Esophagus squamous epithelium (tissue), 5 donors: ENCODE measurements at regions not wholly inside any gene's neighbourhood (a gene's known extent, or its start where the extent isn't known, plus 50 kb on each side); places are given as distances from the start of the nearest gene placed in this dataset.

Experiments
- DNase-seq: peaks from one replicate; lab custom pipeline; 2025; lab: John Stamatoyannopoulos, UW
- H3K27ac ChIP-seq, 4 donors: fragments of 200-600 bp; sonication (generic); one replicate each; pipeline ENCODE4 v1.5.1; 2016 to 2019; ENCODE audit warnings: mild to moderate bottlenecking in 1 of 4
- H3K27me3 ChIP-seq, 4 donors: fragments of 200-600 bp; sonication (generic); 1 replicate in 3 of 4; 2 replicates in 1 of 4; pipeline versions ENCODE4 v1.5.1 to v1.6.0; 2017 to 2021; ENCODE audit warnings: antibody characterized with exemption in 1 of 4
- H3K36me3 ChIP-seq, 3 donors: fragments of 200-600 bp; sonication (generic); one replicate each; pipeline ENCODE4 v1.5.1; 2016 to 2019
- H3K4me1 ChIP-seq, 3 donors: fragments of 200-600 bp; sonication (generic); one replicate each; pipeline ENCODE4 v1.5.1; 2017 to 2019
- H3K4me3 ChIP-seq, 4 donors: fragments of 200-600 bp; sonication (generic); 1 replicate in 3 of 4; 2 replicates in 1 of 4; pipeline ENCODE4 v1.5.1; 2016 to 2019; ENCODE audit warnings: mild to moderate bottlenecking in 2 of 4, moderate library complexity in 1 of 4
- H3K9me3 ChIP-seq, 3 donors: fragments of 200-600 bp; sonication (generic); one replicate each; pipeline ENCODE4 v1.5.1; 2016 to 2019
- CTCF ChIP-seq, 6 experiments: fragments of 450-650 bp in 4 of 6; fragments of 200-600 bp in 2 of 6; sonication (generic) in 2 of 6; IDR thresholded peaks; one replicate each; pipeline ENCODE4 v1.5.1; 2016 to 2019; ENCODE audit warnings: antibody characterized with exemption in 6 of 6, mild to moderate bottlenecking in 4 of 6, moderate library complexity in 4 of 6
- POLR2A ChIP-seq, 4 donors: fragments of 450-650 bp; IDR thresholded peaks; one replicate each; pipeline ENCODE4 v1.6.1; 2017; ENCODE audit warnings: antibody characterized with exemption in 4 of 4, mild to moderate bottlenecking in 4 of 4, moderate library complexity in 3 of 4
- WGBS, 2 donors: methylation state at CpG; one replicate each; pipeline ENCODE4 v1.1.5; 2018; 5-methylcytosine and 5-hydroxymethylcytosine counted together
- intact Hi-C: fragments of 100-400 bp; cut with DNase I; formaldehyde crosslinking; loops from one replicate; pipeline ENCODE4 v1.15.0; 2022
- donor health status: DM: yes; HTN: yes; CAD: no.

- no peaks in the 10 kb centered on the region for H3K36me3 ChIP-seq
- intact Hi-C loops = no loop called here
- TF ChIP-seq POLR2A (IDR thresholded peaks at IDR 0.05) (no peak), CTCF (IDR thresholded peaks at IDR 0.05) (no peak)
- no peaks in the 10 kb centered on the region for H3K27me3 ChIP-seq
- DNase-seq = no peak
- 67 to 82% methylated on average over 4 of the region's 4 CpGs for WGBS, 2 donors
- no peaks in the 10 kb centered on the region for H3K9me3 ChIP-seq
- H3K4me1 ChIP-seq = no peaks in the 10 kb centered on the region
- no peak overlapping the region for H3K4me3 ChIP-seq
- no peak overlapping the region for H3K27ac ChIP-seq
Measured at GRCh38 chr2:228628682-228629081, 447.2 kb upstream of the SPHKAP start.

- Histone ChIP-seq H3K27me3 (no peaks in the 10 kb centered on the region), H3K4me1 (no peaks in the 10 kb centered on the region), H3K4me3 (no peak overlapping the region), H3K9me3 (no peaks in the 10 kb centered on the region), H3K36me3 (no peaks in the 10 kb centered on the region), H3K27ac (no peak overlapping the region)
- TF ChIP-seq CTCF (IDR thresholded peaks at IDR 0.05) = no peak
- no peak for TF ChIP-seq POLR2A (IDR thresholded peaks at IDR 0.05)
- 56 to 59% methylated on average over 4 of the region's 4 CpGs for WGBS, 2 donors
- DNase-seq = no peak
- intact Hi-C loops = no loop called here
Measured at GRCh38 chr2:228627510-228627909, 446.0 kb upstream of the SPHKAP start.

- Histone ChIP-seq H3K9me3 (no peaks in the 10 kb centered on the region), H3K4me3 (no peak overlapping the region), H3K36me3 (no peaks in the 10 kb centered on the region), H3K27me3 (no peaks in the 10 kb centered on the region), H3K27ac (no peak overlapping the region), H3K4me1 (no peaks in the 10 kb centered on the region)
- no peak for DNase-seq
- intact Hi-C loops = no loop called here
- WGBS, 2 donors = 65 to 86% methylated on average over 3 of the region's 3 CpGs
- TF ChIP-seq CTCF (IDR thresholded peaks at IDR 0.05) = no peak
- TF ChIP-seq POLR2A (IDR thresholded peaks at IDR 0.05) = no peak
Measured at GRCh38 chr2:228625481-228625880, 444.0 kb upstream of the SPHKAP start.

- DNase-seq = no peak
- Histone ChIP-seq H3K9me3 (no peaks in the 10 kb centered on the region), H3K4me1 (no peaks in the 10 kb centered on the region), H3K36me3 (no peaks in the 10 kb centered on the region), H3K4me3 (no peak overlapping the region), H3K27ac (no peak overlapping the region), H3K27me3 (no peaks in the 10 kb centered on the region)
- TF ChIP-seq POLR2A (IDR thresholded peaks at IDR 0.05) (no peak), CTCF (IDR thresholded peaks at IDR 0.05) (no peak)
- intact Hi-C loops = no loop called here
- 82 to 94% methylated on average over 1 of the region's 1 CpG for WGBS, 2 donors
Measured at GRCh38 chr2:228624733-228625132, 443.2 kb upstream of the SPHKAP start.

- H3K9me3 ChIP-seq = no peaks in the 10 kb centered on the region
- H3K27ac ChIP-seq = no peak overlapping the region
- H3K27me3 ChIP-seq = no peaks in the 10 kb centered on the region
- H3K4me1 ChIP-seq = no peaks in the 10 kb centered on the region
- TF ChIP-seq POLR2A (IDR thresholded peaks at IDR 0.05) = no peak
- no peak for TF ChIP-seq CTCF (IDR thresholded peaks at IDR 0.05)
- DNase-seq = no peak
- intact Hi-C loops = no loop called here
- no peaks in the 10 kb centered on the region for H3K36me3 ChIP-seq
- 90 to 93% methylated on average over 3 of the region's 3 CpGs for WGBS, 2 donors
- H3K4me3 ChIP-seq = no peak overlapping the region
Measured at GRCh38 chr2:228615496-228615895, 434.0 kb upstream of the SPHKAP start.
